HEK293 (cell line): ENCODE measurements at regions not wholly inside any gene's neighbourhood (a gene's known extent, or its start where the extent isn't known, plus 50 kb on each side); places are given as distances from the start of the nearest gene placed in this dataset.

Experiments
- CTCF ChIA-PET: fragments of 350-600 bp; formaldehyde crosslinking; extraction: SDS; loops from one replicate; lab custom pipeline; 2021; ENCODE audit warnings: antibody characterized with exemption; lab: Yijun Ruan, JAX
- POLR2A ChIA-PET: fragments of 300-600 bp; formaldehyde crosslinking; extraction: SDS; loops from one replicate; lab custom pipeline; 2020; ENCODE audit warnings: antibody characterized with exemption, inconsistent platforms; lab: Yijun Ruan, JAX
- H3K27ac ChIP-seq: fragments of 200-500 bp; sonication (Bioruptor generic); 2 replicates; pipeline ENCODE4 v1.5.1; 2014; ENCODE audit warnings: low read depth, low read length, control low read depth, inconsistent platforms; ENCODE audit errors: extremely low read depth
- H3K36me3 ChIP-seq, 2 experiments: fragments of 200-500 bp in 1 of 2; sonication (Bioruptor generic) in 1 of 2; 1 replicate in 1 of 2; 2 replicates in 1 of 2; pipeline ENCODE4 v1.5.1; 2014 to 2017; ENCODE audit warnings: inconsistent platforms in 2 of 2, low read length in 2 of 2; ENCODE audit not compliant: control insufficient read depth in 2 of 2, insufficient read depth in 1 of 2
- H3K4me1 ChIP-seq: fragments of 200-500 bp; sonication (Bioruptor generic); 2 replicates; pipeline ENCODE4 v1.5.1; 2014; ENCODE audit warnings: mild to moderate bottlenecking, low read length, inconsistent platforms; ENCODE audit not compliant: control insufficient read depth, insufficient read depth
- H3K4me3 ChIP-seq: 2 replicates; pipeline ENCODE4 v1.5.1; 2011; ENCODE audit warnings: low read depth, mild to moderate bottlenecking, control low read depth, low read length, moderate library complexity
- H3K9me3 ChIP-seq: fragments of 200-500 bp; sonication (Bioruptor generic); 2 replicates; pipeline ENCODE4 v1.5.1; 2014; ENCODE audit warnings: low read depth, low read length, inconsistent platforms; ENCODE audit not compliant: control insufficient read depth, insufficient read depth
- REPIN1 ChIP-seq: fragments of 450-650 bp; formaldehyde crosslinking; IDR thresholded peaks from 2 replicates; pipeline ENCODE4 v1.5.1; 2017; ENCODE audit warnings: missing biosample characterization, missing genetic modification characterization, low read depth
- ZBTB49 ChIP-seq: fragments of 450-650 bp; formaldehyde crosslinking; IDR thresholded peaks from 2 replicates; pipeline ENCODE4 v1.5.1; 2016; ENCODE audit warnings: missing biosample characterization, missing genetic modification characterization, low read depth
- ZBTB8A ChIP-seq: fragments of 450-650 bp; formaldehyde crosslinking; IDR thresholded peaks from 2 replicates; pipeline ENCODE4 v1.5.1; 2016; ENCODE audit warnings: missing biosample characterization, missing genetic modification characterization
- ZFHX2 ChIP-seq: fragments of 450-650 bp; formaldehyde crosslinking; conservative IDR thresholded peaks from 2 replicates; pipeline ENCODE4 v1.5.1; 2016; ENCODE audit warnings: missing biosample characterization, missing genetic modification characterization
- ZNF133 ChIP-seq: fragments of 450-650 bp; formaldehyde crosslinking; IDR thresholded peaks from 2 replicates; pipeline ENCODE4 v1.5.1; 2016; ENCODE audit warnings: missing biosample characterization, missing genetic modification characterization
- ZNF184 ChIP-seq: fragments of 450-650 bp; IDR thresholded peaks from 2 replicates; pipeline ENCODE4 v1.5.1; 2018; ENCODE audit warnings: missing biosample characterization, mild to moderate bottlenecking, missing genetic modification characterization
- ZNF211 ChIP-seq: fragments of 450-650 bp; formaldehyde crosslinking; IDR thresholded peaks from 2 replicates; pipeline ENCODE4 v1.5.1; 2016; ENCODE audit warnings: low read depth, missing biosample characterization, missing genetic modification characterization
- ZNF221 ChIP-seq: fragments of 450-650 bp; formaldehyde crosslinking; IDR thresholded peaks from 2 replicates; pipeline ENCODE4 v1.5.1; 2017; ENCODE audit warnings: missing biosample characterization, missing genetic modification characterization, borderline replicate concordance
- ZNF223 ChIP-seq: fragments of 450-650 bp; formaldehyde crosslinking; IDR thresholded peaks from 2 replicates; pipeline ENCODE4 v1.5.1; 2016; ENCODE audit warnings: missing biosample characterization, missing genetic modification characterization
- ZNF394 ChIP-seq: fragments of 450-650 bp; formaldehyde crosslinking; IDR thresholded peaks from 2 replicates; pipeline ENCODE4 v1.5.1; 2016; ENCODE audit warnings: missing biosample characterization, missing genetic modification characterization, mild to moderate bottlenecking, moderate library complexity, borderline replicate concordance
- ZNF398 ChIP-seq: fragments of 450-650 bp; formaldehyde crosslinking; IDR thresholded peaks from 2 replicates; pipeline ENCODE4 v1.5.1; 2017; ENCODE audit warnings: missing biosample characterization, missing genetic modification characterization
- ZNF488 ChIP-seq: fragments of 450-650 bp; formaldehyde crosslinking; IDR thresholded peaks from 2 replicates; pipeline ENCODE4 v1.5.1; 2016; ENCODE audit warnings: missing biosample characterization, missing genetic modification characterization
- ZNF514 ChIP-seq: fragments of 450-650 bp; formaldehyde crosslinking; IDR thresholded peaks from 2 replicates; pipeline ENCODE4 v1.5.1; 2016; ENCODE audit warnings: missing biosample characterization, missing genetic modification characterization
- ZNF549 ChIP-seq: fragments of 450-650 bp; IDR thresholded peaks from 2 replicates; pipeline ENCODE4 v1.5.1; 2018; ENCODE audit warnings: missing biosample characterization, missing genetic modification characterization, mild to moderate bottlenecking, inconsistent platforms, moderate library complexity
- ZNF560 ChIP-seq: fragments of 450-650 bp; formaldehyde crosslinking; IDR thresholded peaks from 2 replicates; pipeline ENCODE4 v1.5.1; 2017; ENCODE audit warnings: missing biosample characterization, missing genetic modification characterization, borderline replicate concordance
- ZNF747 ChIP-seq: fragments of 450-650 bp; formaldehyde crosslinking; IDR thresholded peaks from 2 replicates; pipeline ENCODE4 v1.5.1; 2016; ENCODE audit warnings: missing biosample characterization, missing genetic modification characterization
- ZNF791 ChIP-seq: fragments of 450-650 bp; formaldehyde crosslinking; IDR thresholded peaks from 2 replicates; pipeline ENCODE4 v1.5.1; 2016; ENCODE audit warnings: missing biosample characterization, missing genetic modification characterization
- TF ChIP-seq, protein P1 (sequence below): fragments of 450-650 bp; formaldehyde crosslinking; conservative IDR thresholded peaks from 2 replicates; pipeline ENCODE4 v1.5.1; 2016; ENCODE audit warnings: low read depth, missing biosample characterization, missing genetic modification characterization

GRCh38 chr1:67969446-67969845 lies 81.0 kb downstream of the DIRAS3 start (continued):
- TF ChIP-seq, protein P1, sequence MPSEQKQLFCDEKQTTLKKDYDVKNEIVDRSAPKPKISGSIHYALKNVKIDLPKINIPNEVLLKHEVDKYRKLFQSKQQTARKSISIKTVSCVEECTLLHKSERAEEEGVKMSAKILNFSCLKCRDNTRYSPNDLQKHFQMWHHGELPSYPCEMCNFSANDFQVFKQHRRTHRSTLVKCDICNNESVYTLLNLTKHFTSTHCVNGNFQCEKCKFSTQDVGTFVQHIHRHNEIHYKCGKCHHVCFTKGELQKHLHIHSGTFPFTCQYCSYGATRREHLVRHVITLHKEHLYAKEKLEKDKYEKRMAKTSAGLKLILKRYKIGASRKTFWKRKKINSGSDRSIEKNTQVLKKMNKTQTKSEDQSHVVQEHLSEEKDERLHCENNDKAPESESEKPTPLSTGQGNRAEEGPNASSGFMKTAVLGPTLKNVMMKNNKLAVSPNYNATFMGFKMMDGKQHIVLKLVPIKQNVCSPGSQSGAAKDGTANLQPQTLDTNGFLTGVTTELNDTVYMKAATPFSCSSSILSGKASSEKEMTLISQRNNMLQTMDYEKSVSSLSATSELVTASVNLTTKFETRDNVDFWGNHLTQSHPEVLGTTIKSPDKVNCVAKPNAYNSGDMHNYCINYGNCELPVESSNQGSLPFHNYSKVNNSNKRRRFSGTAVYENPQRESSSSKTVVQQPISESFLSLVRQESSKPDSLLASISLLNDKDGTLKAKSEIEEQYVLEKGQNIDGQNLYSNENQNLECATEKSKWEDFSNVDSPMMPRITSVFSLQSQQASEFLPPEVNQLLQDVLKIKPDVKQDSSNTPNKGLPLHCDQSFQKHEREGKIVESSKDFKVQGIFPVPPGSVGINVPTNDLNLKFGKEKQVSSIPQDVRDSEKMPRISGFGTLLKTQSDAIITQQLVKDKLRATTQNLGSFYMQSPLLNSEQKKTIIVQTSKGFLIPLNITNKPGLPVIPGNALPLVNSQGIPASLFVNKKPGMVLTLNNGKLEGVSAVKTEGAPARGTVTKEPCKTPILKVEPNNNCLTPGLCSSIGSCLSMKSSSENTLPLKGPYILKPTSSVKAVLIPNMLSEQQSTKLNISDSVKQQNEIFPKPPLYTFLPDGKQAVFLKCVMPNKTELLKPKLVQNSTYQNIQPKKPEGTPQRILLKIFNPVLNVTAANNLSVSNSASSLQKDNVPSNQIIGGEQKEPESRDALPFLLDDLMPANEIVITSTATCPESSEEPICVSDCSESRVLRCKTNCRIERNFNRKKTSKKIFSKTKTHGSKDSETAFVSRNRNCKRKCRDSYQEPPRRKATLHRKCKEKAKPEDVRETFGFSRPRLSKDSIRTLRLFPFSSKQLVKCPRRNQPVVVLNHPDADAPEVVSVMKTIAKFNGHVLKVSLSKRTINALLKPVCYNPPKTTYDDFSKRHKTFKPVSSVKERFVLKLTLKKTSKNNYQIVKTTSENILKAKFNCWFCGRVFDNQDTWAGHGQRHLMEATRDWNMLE (tag by site-specific recombination): no peak

DNA sequence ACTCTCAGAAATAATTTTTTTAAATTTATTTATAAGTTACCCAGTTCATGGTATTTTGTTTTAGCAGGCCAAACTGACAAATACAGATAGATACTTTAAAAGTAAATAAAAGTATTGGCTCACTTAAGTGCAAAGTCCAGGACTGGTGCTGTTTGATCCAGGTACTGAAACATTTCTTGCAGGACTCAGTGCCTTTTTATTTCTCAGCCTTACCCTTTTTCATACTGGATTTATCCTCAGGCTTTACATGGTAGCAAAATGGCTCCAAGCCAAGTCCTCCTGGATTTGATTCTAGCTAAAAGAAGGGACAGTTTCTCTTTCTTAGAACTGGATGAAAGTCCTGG lies 83.8 kb downstream of the DIRAS3 start:
- no peak overlapping the region for H3K27ac ChIP-seq
- H3K4me3 ChIP-seq: no peak overlapping the region
- H3K9me3 ChIP-seq: no peaks in the 10 kb centered on the region
- TF ChIP-seq ZNF184 (tag by site-specific recombination): no peak
- no peak for TF ChIP-seq ZNF514 (tag by site-specific recombination)
- no peak for TF ChIP-seq ZBTB8A (tag by site-specific recombination)
- TF ChIP-seq ZNF221 (tag by site-specific recombination): no peak
- no peak for TF ChIP-seq ZNF133
- TF ChIP-seq ZBTB49: no peak
- no peak for TF ChIP-seq ZNF791 (tag by site-specific recombination)
- TF ChIP-seq ZNF549 (tag by site-specific recombination): no peak
- TF ChIP-seq ZNF394 (tag by site-specific recombination): no peak
- no peak for TF ChIP-seq ZNF398
- no peak for TF ChIP-seq ZNF211 (tag by site-specific recombination)
- TF ChIP-seq REPIN1 (tag by site-specific recombination): no peak
- no peak for TF ChIP-seq ZNF560 (tag by site-specific recombination)
- TF ChIP-seq ZFHX2 (tag by site-specific recombination): no peak
- TF ChIP-seq ZNF488 (tag by site-specific recombination): no peak
- no peak for TF ChIP-seq ZNF747 (tag by site-specific recombination)
- no peak for TF ChIP-seq ZNF223
- TF ChIP-seq, all 188 proteins: peak for 0
- ChIA-PET POLR2A (no interaction called here), CTCF (interaction anchor here (0.6 to 1.1 kb wide), 2 partner anchors 8 to 27 kb away, joined by 3 to 5 read pairs; no protein-coding TSS in a partner anchor)
- H3K36me3 ChIP-seq: no peaks in the 10 kb centered on the region
- H3K4me1 ChIP-seq: no peaks in the 10 kb centered on the region
